ENCODE measurements at regions not wholly inside any gene's neighbourhood (a gene's known extent, or its start where the extent isn't known, plus 50 kb on each side); places are given as distances from the start of the nearest gene placed in this dataset.

GRCh38 chr15:46709460-46710083 is 1007.7 kb upstream of the SEMA6D start:
- no peaks in the 10 kb centered on the region for H3K36me3 Mint-ChIP-seq (ENCODE audit: insufficient read depth, unreplicated experiment)
- DNase-seq = no peak
- H3K4me1 Mint-ChIP-seq (ENCODE audit: low read depth, unreplicated experiment) = no peaks in the 10 kb centered on the region
- H3K4me3 Mint-ChIP-seq (ENCODE audit: low read depth, unreplicated experiment) = no peak overlapping the region
- intact Hi-C loops (cut with micrococcal nuclease; ENCODE audit: unreplicated experiment) = no loop called here
- H3K27ac Mint-ChIP-seq (ENCODE audit: unreplicated experiment) = no peak overlapping the region
- peaks cover 20% of the 10 kb centered on the region for H3K9me3 Mint-ChIP-seq (ENCODE audit: low read depth, unreplicated experiment)
- BruUV-seq (replicated peaks) = no TSS peak
- TF ChIP-seq, protein P1, sequence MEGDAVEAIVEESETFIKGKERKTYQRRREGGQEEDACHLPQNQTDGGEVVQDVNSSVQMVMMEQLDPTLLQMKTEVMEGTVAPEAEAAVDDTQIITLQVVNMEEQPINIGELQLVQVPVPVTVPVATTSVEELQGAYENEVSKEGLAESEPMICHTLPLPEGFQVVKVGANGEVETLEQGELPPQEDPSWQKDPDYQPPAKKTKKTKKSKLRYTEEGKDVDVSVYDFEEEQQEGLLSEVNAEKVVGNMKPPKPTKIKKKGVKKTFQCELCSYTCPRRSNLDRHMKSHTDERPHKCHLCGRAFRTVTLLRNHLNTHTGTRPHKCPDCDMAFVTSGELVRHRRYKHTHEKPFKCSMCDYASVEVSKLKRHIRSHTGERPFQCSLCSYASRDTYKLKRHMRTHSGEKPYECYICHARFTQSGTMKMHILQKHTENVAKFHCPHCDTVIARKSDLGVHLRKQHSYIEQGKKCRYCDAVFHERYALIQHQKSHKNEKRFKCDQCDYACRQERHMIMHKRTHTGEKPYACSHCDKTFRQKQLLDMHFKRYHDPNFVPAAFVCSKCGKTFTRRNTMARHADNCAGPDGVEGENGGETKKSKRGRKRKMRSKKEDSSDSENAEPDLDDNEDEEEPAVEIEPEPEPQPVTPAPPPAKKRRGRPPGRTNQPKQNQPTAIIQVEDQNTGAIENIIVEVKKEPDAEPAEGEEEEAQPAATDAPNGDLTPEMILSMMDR (IDR thresholded peaks at IDR 0.05; ENCODE audit: unreplicated experiment) = no peak
- no peaks in the 10 kb centered on the region for H3K27me3 Mint-ChIP-seq (ENCODE audit: unreplicated experiment)
- CTCF ChIA-PET = no interaction called here

GRCh38 chr15:46710401-46710960 is 1006.8 kb upstream of the SEMA6D start:
- H3K9me3 Mint-ChIP-seq (ENCODE audit: low read depth, unreplicated experiment) = peaks cover 17% of the 10 kb centered on the region
- H3K4me1 Mint-ChIP-seq (ENCODE audit: low read depth, unreplicated experiment) = no peaks in the 10 kb centered on the region
- intact Hi-C loops (cut with micrococcal nuclease; ENCODE audit: unreplicated experiment) = no loop called here
- no peaks in the 10 kb centered on the region for H3K27me3 Mint-ChIP-seq (ENCODE audit: unreplicated experiment)
- DNase-seq = no peak
- H3K4me3 Mint-ChIP-seq (ENCODE audit: low read depth, unreplicated experiment) = no peak overlapping the region
- TF ChIP-seq, protein P1 (IDR thresholded peaks at IDR 0.05; ENCODE audit: unreplicated experiment) = no peak
- H3K27ac Mint-ChIP-seq (ENCODE audit: unreplicated experiment) = no peak overlapping the region
- no TSS peak for BruUV-seq (replicated peaks)
- CTCF ChIA-PET = no interaction called here
- H3K36me3 Mint-ChIP-seq (ENCODE audit: insufficient read depth, unreplicated experiment) = no peaks in the 10 kb centered on the region

- CTCF ChIA-PET = no interaction called here
- TF ChIP-seq, protein P1 (IDR thresholded peaks at IDR 0.05; ENCODE audit: unreplicated experiment) = no peak
- no TSS peak for BruUV-seq (replicated peaks)
Measured at GRCh38 chr15:46713045-46713444, 1004.3 kb upstream of the SEMA6D start.

DNA sequence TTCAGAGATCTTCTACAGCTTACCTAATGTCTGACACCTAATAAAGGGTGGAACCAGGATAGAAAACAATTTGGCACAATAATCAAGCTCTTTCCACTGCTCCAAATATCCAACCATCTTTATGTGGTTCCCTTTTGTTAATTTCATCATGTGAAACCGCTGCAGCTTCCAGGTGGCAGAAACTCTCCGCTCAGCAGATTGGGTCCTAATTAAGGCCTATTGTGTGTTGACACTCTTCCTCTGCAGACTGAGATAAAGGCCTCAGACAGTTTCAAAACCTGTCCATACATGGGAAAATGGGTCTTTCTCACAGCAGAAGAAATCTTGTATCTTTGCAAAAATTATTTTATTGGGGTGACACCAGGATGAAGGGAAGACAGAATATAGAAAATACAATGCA is 1002.4 kb upstream of the SEMA6D start:
- Mint-ChIP-seq H3K9me3 (ENCODE audit: low read depth, unreplicated experiment) (peaks cover 7% of the 10 kb centered on the region), H3K27me3 (ENCODE audit: unreplicated experiment) (no peaks in the 10 kb centered on the region), H3K4me1 (ENCODE audit: low read depth, unreplicated experiment) (no peaks in the 10 kb centered on the region), H3K36me3 (ENCODE audit: insufficient read depth, unreplicated experiment) (no peaks in the 10 kb centered on the region), H3K4me3 (ENCODE audit: low read depth, unreplicated experiment) (no peak overlapping the region), H3K27ac (ENCODE audit: unreplicated experiment) (no peak overlapping the region)
- TF ChIP-seq, protein P1 (IDR thresholded peaks at IDR 0.05; ENCODE audit: unreplicated experiment) = no peak
- CTCF ChIA-PET = no interaction called here
- intact Hi-C loops (cut with micrococcal nuclease; ENCODE audit: unreplicated experiment) = no loop called here
- no TSS peak for BruUV-seq (replicated peaks)
- no peak for DNase-seq

More at GRCh38 chr15:46713045-46713444, 1004.3 kb upstream of the SEMA6D start:
- intact Hi-C loops (cut with micrococcal nuclease; ENCODE audit: unreplicated experiment) = no loop called here
- Mint-ChIP-seq H3K4me3 (ENCODE audit: low read depth, unreplicated experiment) (no peak overlapping the region), H3K27ac (ENCODE audit: unreplicated experiment) (no peak overlapping the region), H3K27me3 (ENCODE audit: unreplicated experiment) (no peaks in the 10 kb centered on the region), H3K4me1 (ENCODE audit: low read depth, unreplicated experiment) (no peaks in the 10 kb centered on the region), H3K9me3 (ENCODE audit: low read depth, unreplicated experiment) (peaks cover 12% of the 10 kb centered on the region), H3K36me3 (ENCODE audit: insufficient read depth, unreplicated experiment) (no peaks in the 10 kb centered on the region)
- no peak for DNase-seq
